Sigmoid colon (tissue), 6 donors: ENCODE measurements at regions not wholly inside any gene's neighbourhood (a gene's known extent, or its start where the extent isn't known, plus 50 kb on each side); places are given as distances from the start of the nearest gene placed in this dataset.

ENCODE experiments used
- DNase-seq: peaks from one replicate; pipeline ENCODE4 v3.0.0-alpha.2; 2019
- H3K27ac ChIP-seq, 4 donors: fragments of 200-600 bp; sonication (generic); one replicate each; pipeline ENCODE4 v1.5.1; 2016 to 2019; ENCODE audit warnings: mild to moderate bottlenecking in 1 of 4
- H3K27me3 ChIP-seq, 3 donors: fragments of 200-600 bp; sonication (generic); one replicate each; pipeline ENCODE4 v1.5.1; 2019; ENCODE audit warnings: mild to moderate bottlenecking in 1 of 3
- H3K36me3 ChIP-seq, 4 donors: fragments of 200-600 bp; sonication (generic); one replicate each; pipeline ENCODE4 v1.5.1; 2016 to 2019
- H3K4me1 ChIP-seq, 4 donors: fragments of 200-600 bp; sonication (generic); one replicate each; pipeline ENCODE4 v1.5.1; 2017 to 2019
- H3K4me3 ChIP-seq, 4 donors: fragments of 200-600 bp; sonication (generic); one replicate each; pipeline ENCODE4 v1.5.1; 2017 to 2019; ENCODE audit warnings: mild to moderate bottlenecking in 2 of 4, moderate library complexity in 1 of 4
- H3K9me3 ChIP-seq, 4 donors: fragments of 200-600 bp in 3 of 4; sonication (generic) in 3 of 4; one replicate each; pipeline versions ENCODE4 v1.5.1 to v1.6.1; 2013 to 2019
- EP300 ChIP-seq, 4 donors: sonication (generic); formaldehyde crosslinking; IDR thresholded peaks; one replicate each; pipeline ENCODE4 v1.6.1; 2017; ENCODE audit warnings: antibody characterized with exemption in 4 of 4
- POLR2A ChIP-seq, 2 donors: fragments of 450-650 bp; IDR thresholded peaks; one replicate each; pipeline ENCODE4 v1.6.1; 2016; ENCODE audit warnings: antibody characterized with exemption in 2 of 2, mild to moderate bottlenecking in 2 of 2, moderate library complexity in 2 of 2
- POLR2AphosphoS5 ChIP-seq, 4 donors: sonication (generic); formaldehyde crosslinking; IDR thresholded peaks; one replicate each; pipeline ENCODE4 v1.6.1; 2017; ENCODE audit warnings: antibody characterized with exemption in 4 of 4
- WGBS, 2 donors: extraction: QIAGEN DNeasy Blood & Tissue Kit; methylation state at CpG; one replicate each; pipeline ENCODE4 v1.1.7; 2013; 5-methylcytosine and 5-hydroxymethylcytosine counted together
- intact Hi-C: fragments of 100-400 bp; cut with DNase I; formaldehyde crosslinking; loops from one replicate; pipeline ENCODE4 v1.15.1; 2023
- TF ChIP-seq, protein P1 (sequence below), 4 experiments: fragments of 450-650 bp in 3 of 4; fragments of 200-600 bp in 1 of 4; IDR thresholded peaks; one replicate each; pipeline ENCODE4 v1.5.1; 2016 to 2019; ENCODE audit warnings: antibody characterized with exemption in 4 of 4, mild to moderate bottlenecking in 3 of 4, moderate library complexity in 2 of 4
- donor health status: healthy with polysubstance abuse.
- donor health status: healthy.

- H3K27ac ChIP-seq: no peak overlapping the region
- TF ChIP-seq EP300 (IDR thresholded peaks at IDR 0.05) (no peak), POLR2A (IDR thresholded peaks at IDR 0.05) (no peak), POLR2AphosphoS5 (IDR thresholded peaks at IDR 0.05) (no peak)
- TF ChIP-seq, protein P1, sequence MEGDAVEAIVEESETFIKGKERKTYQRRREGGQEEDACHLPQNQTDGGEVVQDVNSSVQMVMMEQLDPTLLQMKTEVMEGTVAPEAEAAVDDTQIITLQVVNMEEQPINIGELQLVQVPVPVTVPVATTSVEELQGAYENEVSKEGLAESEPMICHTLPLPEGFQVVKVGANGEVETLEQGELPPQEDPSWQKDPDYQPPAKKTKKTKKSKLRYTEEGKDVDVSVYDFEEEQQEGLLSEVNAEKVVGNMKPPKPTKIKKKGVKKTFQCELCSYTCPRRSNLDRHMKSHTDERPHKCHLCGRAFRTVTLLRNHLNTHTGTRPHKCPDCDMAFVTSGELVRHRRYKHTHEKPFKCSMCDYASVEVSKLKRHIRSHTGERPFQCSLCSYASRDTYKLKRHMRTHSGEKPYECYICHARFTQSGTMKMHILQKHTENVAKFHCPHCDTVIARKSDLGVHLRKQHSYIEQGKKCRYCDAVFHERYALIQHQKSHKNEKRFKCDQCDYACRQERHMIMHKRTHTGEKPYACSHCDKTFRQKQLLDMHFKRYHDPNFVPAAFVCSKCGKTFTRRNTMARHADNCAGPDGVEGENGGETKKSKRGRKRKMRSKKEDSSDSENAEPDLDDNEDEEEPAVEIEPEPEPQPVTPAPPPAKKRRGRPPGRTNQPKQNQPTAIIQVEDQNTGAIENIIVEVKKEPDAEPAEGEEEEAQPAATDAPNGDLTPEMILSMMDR (IDR thresholded peaks at IDR 0.05): no peak
- WGBS, 2 donors: 73 to 86% methylated on average over 3 of the region's 3 CpGs
Measured at GRCh38 chr10:117936976-117937375, 109.8 kb downstream of the RAB11FIP2 start.

DNA sequence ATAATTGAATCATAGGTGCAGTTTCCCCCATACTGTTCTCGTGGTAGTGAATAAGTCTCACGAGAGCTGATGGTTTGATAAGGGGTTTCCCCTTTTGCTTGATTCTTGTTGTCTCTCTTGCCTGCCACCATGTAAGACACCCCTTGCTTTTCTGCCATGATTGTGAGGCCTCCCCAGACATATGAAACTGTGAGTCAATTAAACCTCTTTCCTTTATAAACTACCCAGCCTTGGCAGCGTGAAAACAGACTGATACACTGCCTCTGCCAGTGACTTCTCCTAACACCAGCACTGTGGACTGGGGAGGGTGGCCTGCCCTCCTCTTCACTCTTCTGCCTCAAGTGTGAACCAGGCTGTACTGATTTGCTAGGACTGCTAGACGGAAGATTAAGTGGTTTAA is 108.6 kb downstream of the RAB11FIP2 start:
- intact Hi-C loops: no loop called here
- no peaks in the 10 kb centered on the region for H3K27me3 ChIP-seq
- WGBS, 2 donors: 79 to 87% methylated on average over 4 of the region's 4 CpGs
- H3K27ac ChIP-seq: no peak overlapping the region
- DNase-seq: no peak
- no peaks in the 10 kb centered on the region for H3K9me3 ChIP-seq
- no peak for TF ChIP-seq EP300 (IDR thresholded peaks at IDR 0.05)
- TF ChIP-seq, protein P1 (IDR thresholded peaks at IDR 0.05): no peak
- no peak for TF ChIP-seq POLR2AphosphoS5 (IDR thresholded peaks at IDR 0.05)
- TF ChIP-seq POLR2A (IDR thresholded peaks at IDR 0.05): no peak
- no peak overlapping the region for H3K4me3 ChIP-seq
- H3K36me3 ChIP-seq: no peaks in the 10 kb centered on the region
- H3K4me1 ChIP-seq: peaks cover 0 to 9% (median 0%) of the 10 kb centered on the region in 4 donors

More at GRCh38 chr10:117936976-117937375, 109.8 kb downstream of the RAB11FIP2 start:
- Histone ChIP-seq H3K4me1 (peaks cover 0 to 9% (median 0%) of the 10 kb centered on the region in 4 donors), H3K4me3 (no peak overlapping the region), H3K36me3 (no peaks in the 10 kb centered on the region), H3K9me3 (no peaks in the 10 kb centered on the region), H3K27me3 (no peaks in the 10 kb centered on the region)
- DNase-seq: no peak
- intact Hi-C loops: no loop called here

- H3K36me3 ChIP-seq: no peaks in the 10 kb centered on the region
- H3K9me3 ChIP-seq: no peaks in the 10 kb centered on the region
- intact Hi-C loops: no loop called here
- WGBS, 2 donors: 79 to 80% methylated on average over 4 of the region's 4 CpGs
- H3K27me3 ChIP-seq: no peaks in the 10 kb centered on the region
- no peak for TF ChIP-seq POLR2AphosphoS5 (IDR thresholded peaks at IDR 0.05)
- TF ChIP-seq EP300 (IDR thresholded peaks at IDR 0.05): no peak
- TF ChIP-seq, protein P1 (IDR thresholded peaks at IDR 0.05): no peak
- no peak for TF ChIP-seq POLR2A (IDR thresholded peaks at IDR 0.05)
- no peak overlapping the region for H3K27ac ChIP-seq
- no peak overlapping the region for H3K4me3 ChIP-seq
- no peaks in the 10 kb centered on the region for H3K4me1 ChIP-seq
- no peak for DNase-seq
Measured at GRCh38 chr10:117942226-117942625, 104.5 kb downstream of the RAB11FIP2 start.

- intact Hi-C loops: no loop called here
Measured at GRCh38 chr10:117944676-117945447, 101.9 kb downstream of the RAB11FIP2 start.

More at GRCh38 chr10:117944676-117945447, 101.9 kb downstream of the RAB11FIP2 start:
- Histone ChIP-seq H3K9me3 (no peaks in the 10 kb centered on the region), H3K4me3 (no peak overlapping the region), H3K27me3 (no peaks in the 10 kb centered on the region), H3K4me1 (no peaks in the 10 kb centered on the region), H3K27ac (no peak overlapping the region), H3K36me3 (no peaks in the 10 kb centered on the region)
- DNase-seq: no peak
- WGBS, 2 donors: 83 to 88% methylated on average over 2 of the region's 2 CpGs
- TF ChIP-seq, protein P1 (IDR thresholded peaks at IDR 0.05): no peak
- TF ChIP-seq POLR2AphosphoS5 (IDR thresholded peaks at IDR 0.05) (no peak), POLR2A (IDR thresholded peaks at IDR 0.05) (no peak), EP300 (IDR thresholded peaks at IDR 0.05) (no peak)
